H1 (cell line): ENCODE measurements at regions not wholly inside any gene's neighbourhood (a gene's known extent, or its start where the extent isn't known, plus 50 kb on each side); places are given as distances from the start of the nearest gene placed in this dataset.

Experiments used
- FOSL1 ChIP-seq: IDR thresholded peaks from 2 replicates; pipeline ENCODE4 v1.6.1; 2011; ENCODE audit warnings: mild to moderate bottlenecking, low read depth, low read length, moderate library complexity; ENCODE audit not compliant: insufficient read depth
- HDAC6 ChIP-seq: IDR thresholded peaks from one replicate; pipeline ENCODE4 v1.7.1; 2012; ENCODE audit warnings: low read depth, mild to moderate bottlenecking, inconsistent platforms, low read length, moderate library complexity
- POU5F1 ChIP-seq: IDR thresholded peaks from 2 replicates; pipeline ENCODE4 v1.6.1; 2011; ENCODE audit warnings: low read depth, mild to moderate bottlenecking, low read length, moderate library complexity
- RXRA ChIP-seq: IDR thresholded peaks from 2 replicates; pipeline ENCODE4 v1.6.1; 2011; ENCODE audit warnings: low read depth, mild to moderate bottlenecking, low read length, moderate library complexity; ENCODE audit not compliant: insufficient read depth
- TF ChIP-seq, protein P1 (sequence below): IDR thresholded peaks from 2 replicates; pipeline ENCODE4 v1.6.1; 2012; ENCODE audit warnings: low read length, inconsistent platforms
- TF ChIP-seq, protein P2 (sequence below): IDR thresholded peaks from 2 replicates; pipeline ENCODE4 v1.6.1; 2011; ENCODE audit warnings: low read length, improper control_type of control experiment
- TF ChIP-seq, protein P3 (sequence below): fragments of 300-600 bp; sonication (generic); IDR thresholded peaks from 2 replicates; pipeline ENCODE4 v1.7.1; 2012; ENCODE audit warnings: low read length, moderate library complexity, mild to moderate bottlenecking, inconsistent platforms; ENCODE audit not compliant: insufficient replicate concordance

DNA sequence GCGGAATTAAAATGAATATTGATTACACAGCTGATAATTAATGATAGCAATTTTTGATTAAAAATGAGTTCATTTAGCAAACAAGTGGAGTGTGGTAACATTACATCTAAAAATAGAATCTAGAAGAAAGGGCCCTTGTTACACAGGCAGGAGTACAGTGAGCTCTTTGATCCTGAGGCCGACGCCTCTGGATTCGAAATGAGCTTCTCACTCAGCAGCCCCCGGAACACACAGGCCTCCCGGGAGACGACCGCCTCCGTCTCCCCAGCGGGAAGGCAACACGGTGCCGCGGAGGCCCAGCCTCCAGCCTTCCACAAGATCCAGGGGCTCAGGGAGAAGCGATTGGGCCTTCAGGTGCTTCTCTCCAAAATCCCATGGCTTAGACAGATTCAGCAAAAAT is 379.1 kb downstream of the BRD1 start (continued):
- TF ChIP-seq, protein P1, sequence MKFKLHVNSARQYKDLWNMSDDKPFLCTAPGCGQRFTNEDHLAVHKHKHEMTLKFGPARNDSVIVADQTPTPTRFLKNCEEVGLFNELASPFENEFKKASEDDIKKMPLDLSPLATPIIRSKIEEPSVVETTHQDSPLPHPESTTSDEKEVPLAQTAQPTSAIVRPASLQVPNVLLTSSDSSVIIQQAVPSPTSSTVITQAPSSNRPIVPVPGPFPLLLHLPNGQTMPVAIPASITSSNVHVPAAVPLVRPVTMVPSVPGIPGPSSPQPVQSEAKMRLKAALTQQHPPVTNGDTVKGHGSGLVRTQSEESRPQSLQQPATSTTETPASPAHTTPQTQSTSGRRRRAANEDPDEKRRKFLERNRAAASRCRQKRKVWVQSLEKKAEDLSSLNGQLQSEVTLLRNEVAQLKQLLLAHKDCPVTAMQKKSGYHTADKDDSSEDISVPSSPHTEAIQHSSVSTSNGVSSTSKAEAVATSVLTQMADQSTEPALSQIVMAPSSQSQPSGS: no peak
- TF ChIP-seq RXRA: no peak
- TF ChIP-seq HDAC6: no peak
- TF ChIP-seq, protein P2, sequence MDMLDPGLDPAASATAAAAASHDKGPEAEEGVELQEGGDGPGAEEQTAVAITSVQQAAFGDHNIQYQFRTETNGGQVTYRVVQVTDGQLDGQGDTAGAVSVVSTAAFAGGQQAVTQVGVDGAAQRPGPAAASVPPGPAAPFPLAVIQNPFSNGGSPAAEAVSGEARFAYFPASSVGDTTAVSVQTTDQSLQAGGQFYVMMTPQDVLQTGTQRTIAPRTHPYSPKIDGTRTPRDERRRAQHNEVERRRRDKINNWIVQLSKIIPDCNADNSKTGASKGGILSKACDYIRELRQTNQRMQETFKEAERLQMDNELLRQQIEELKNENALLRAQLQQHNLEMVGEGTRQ: no peak
- no peak for TF ChIP-seq FOSL1
- no peak for TF ChIP-seq POU5F1
- TF ChIP-seq, protein P3, sequence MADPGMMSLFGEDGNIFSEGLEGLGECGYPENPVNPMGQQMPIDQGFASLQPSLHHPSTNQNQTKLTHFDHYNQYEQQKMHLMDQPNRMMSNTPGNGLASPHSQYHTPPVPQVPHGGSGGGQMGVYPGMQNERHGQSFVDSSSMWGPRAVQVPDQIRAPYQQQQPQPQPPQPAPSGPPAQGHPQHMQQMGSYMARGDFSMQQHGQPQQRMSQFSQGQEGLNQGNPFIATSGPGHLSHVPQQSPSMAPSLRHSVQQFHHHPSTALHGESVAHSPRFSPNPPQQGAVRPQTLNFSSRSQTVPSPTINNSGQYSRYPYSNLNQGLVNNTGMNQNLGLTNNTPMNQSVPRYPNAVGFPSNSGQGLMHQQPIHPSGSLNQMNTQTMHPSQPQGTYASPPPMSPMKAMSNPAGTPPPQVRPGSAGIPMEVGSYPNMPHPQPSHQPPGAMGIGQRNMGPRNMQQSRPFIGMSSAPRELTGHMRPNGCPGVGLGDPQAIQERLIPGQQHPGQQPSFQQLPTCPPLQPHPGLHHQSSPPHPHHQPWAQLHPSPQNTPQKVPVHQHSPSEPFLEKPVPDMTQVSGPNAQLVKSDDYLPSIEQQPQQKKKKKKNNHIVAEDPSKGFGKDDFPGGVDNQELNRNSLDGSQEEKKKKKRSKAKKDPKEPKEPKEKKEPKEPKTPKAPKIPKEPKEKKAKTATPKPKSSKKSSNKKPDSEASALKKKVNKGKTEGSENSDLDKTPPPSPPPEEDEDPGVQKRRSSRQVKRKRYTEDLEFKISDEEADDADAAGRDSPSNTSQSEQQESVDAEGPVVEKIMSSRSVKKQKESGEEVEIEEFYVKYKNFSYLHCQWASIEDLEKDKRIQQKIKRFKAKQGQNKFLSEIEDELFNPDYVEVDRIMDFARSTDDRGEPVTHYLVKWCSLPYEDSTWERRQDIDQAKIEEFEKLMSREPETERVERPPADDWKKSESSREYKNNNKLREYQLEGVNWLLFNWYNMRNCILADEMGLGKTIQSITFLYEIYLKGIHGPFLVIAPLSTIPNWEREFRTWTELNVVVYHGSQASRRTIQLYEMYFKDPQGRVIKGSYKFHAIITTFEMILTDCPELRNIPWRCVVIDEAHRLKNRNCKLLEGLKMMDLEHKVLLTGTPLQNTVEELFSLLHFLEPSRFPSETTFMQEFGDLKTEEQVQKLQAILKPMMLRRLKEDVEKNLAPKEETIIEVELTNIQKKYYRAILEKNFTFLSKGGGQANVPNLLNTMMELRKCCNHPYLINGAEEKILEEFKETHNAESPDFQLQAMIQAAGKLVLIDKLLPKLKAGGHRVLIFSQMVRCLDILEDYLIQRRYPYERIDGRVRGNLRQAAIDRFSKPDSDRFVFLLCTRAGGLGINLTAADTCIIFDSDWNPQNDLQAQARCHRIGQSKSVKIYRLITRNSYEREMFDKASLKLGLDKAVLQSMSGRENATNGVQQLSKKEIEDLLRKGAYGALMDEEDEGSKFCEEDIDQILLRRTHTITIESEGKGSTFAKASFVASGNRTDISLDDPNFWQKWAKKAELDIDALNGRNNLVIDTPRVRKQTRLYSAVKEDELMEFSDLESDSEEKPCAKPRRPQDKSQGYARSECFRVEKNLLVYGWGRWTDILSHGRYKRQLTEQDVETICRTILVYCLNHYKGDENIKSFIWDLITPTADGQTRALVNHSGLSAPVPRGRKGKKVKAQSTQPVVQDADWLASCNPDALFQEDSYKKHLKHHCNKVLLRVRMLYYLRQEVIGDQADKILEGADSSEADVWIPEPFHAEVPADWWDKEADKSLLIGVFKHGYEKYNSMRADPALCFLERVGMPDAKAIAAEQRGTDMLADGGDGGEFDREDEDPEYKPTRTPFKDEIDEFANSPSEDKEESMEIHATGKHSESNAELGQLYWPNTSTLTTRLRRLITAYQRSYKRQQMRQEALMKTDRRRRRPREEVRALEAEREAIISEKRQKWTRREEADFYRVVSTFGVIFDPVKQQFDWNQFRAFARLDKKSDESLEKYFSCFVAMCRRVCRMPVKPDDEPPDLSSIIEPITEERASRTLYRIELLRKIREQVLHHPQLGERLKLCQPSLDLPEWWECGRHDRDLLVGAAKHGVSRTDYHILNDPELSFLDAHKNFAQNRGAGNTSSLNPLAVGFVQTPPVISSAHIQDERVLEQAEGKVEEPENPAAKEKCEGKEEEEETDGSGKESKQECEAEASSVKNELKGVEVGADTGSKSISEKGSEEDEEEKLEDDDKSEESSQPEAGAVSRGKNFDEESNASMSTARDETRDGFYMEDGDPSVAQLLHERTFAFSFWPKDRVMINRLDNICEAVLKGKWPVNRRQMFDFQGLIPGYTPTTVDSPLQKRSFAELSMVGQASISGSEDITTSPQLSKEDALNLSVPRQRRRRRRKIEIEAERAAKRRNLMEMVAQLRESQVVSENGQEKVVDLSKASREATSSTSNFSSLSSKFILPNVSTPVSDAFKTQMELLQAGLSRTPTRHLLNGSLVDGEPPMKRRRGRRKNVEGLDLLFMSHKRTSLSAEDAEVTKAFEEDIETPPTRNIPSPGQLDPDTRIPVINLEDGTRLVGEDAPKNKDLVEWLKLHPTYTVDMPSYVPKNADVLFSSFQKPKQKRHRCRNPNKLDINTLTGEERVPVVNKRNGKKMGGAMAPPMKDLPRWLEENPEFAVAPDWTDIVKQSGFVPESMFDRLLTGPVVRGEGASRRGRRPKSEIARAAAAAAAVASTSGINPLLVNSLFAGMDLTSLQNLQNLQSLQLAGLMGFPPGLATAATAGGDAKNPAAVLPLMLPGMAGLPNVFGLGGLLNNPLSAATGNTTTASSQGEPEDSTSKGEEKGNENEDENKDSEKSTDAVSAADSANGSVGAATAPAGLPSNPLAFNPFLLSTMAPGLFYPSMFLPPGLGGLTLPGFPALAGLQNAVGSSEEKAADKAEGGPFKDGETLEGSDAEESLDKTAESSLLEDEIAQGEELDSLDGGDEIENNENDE: no peak
